ENCODE measurements at regions not wholly inside any gene's neighbourhood (a gene's known extent, or its start where the extent isn't known, plus 50 kb on each side); places are given as distances from the start of the nearest gene placed in this dataset.

DNA sequence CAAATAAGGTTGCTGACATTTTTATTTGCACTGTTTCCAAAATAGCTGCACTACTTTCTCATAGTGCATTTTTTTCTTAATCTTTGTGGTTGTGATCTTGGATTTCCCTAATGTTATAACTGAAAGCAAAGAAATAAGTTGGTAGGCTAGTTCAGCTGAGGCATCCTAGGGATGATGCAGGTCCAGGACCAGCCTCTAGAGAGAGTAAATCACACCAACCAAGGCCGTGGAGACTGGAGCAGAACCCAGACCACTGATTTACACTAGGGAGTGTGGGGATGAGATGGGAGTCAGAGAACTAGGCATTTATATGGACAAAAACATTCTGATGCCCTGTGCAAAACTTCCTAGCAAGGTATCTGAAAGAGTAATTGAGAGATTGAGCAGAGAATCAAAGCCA is 104.5 kb downstream of the URB2 start:
- TF ChIP-seq, protein P1, sequence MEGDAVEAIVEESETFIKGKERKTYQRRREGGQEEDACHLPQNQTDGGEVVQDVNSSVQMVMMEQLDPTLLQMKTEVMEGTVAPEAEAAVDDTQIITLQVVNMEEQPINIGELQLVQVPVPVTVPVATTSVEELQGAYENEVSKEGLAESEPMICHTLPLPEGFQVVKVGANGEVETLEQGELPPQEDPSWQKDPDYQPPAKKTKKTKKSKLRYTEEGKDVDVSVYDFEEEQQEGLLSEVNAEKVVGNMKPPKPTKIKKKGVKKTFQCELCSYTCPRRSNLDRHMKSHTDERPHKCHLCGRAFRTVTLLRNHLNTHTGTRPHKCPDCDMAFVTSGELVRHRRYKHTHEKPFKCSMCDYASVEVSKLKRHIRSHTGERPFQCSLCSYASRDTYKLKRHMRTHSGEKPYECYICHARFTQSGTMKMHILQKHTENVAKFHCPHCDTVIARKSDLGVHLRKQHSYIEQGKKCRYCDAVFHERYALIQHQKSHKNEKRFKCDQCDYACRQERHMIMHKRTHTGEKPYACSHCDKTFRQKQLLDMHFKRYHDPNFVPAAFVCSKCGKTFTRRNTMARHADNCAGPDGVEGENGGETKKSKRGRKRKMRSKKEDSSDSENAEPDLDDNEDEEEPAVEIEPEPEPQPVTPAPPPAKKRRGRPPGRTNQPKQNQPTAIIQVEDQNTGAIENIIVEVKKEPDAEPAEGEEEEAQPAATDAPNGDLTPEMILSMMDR (IDR thresholded peaks at IDR 0.05), result no peak
- TF ChIP-seq POLR2A (IDR thresholded peaks at IDR 0.05) (no peak), POLR2AphosphoS5 (IDR thresholded peaks at IDR 0.05) (no peak)
